HG03571 (cell line): ENCODE measurements at regions not wholly inside any gene's neighbourhood (a gene's known extent, or its start where the extent isn't known, plus 50 kb on each side); places are given as distances from the start of the nearest gene placed in this dataset.
A peak's percentile ranks its signal among the peaks of the same experiment; 100 is the strongest.
"Not testable (repeated sequence)": the region's sequence is repeated elsewhere in the genome, so short reads cannot be mapped to it uniquely, and the experiment has no call there.

Experiments
- ATAC-seq: cut with Tn5 transposase; IDR thresholded peaks from one replicate; pipeline ENCODE4 v1.9.1; 2021; ENCODE audit not compliant: unreplicated experiment

DNA sequence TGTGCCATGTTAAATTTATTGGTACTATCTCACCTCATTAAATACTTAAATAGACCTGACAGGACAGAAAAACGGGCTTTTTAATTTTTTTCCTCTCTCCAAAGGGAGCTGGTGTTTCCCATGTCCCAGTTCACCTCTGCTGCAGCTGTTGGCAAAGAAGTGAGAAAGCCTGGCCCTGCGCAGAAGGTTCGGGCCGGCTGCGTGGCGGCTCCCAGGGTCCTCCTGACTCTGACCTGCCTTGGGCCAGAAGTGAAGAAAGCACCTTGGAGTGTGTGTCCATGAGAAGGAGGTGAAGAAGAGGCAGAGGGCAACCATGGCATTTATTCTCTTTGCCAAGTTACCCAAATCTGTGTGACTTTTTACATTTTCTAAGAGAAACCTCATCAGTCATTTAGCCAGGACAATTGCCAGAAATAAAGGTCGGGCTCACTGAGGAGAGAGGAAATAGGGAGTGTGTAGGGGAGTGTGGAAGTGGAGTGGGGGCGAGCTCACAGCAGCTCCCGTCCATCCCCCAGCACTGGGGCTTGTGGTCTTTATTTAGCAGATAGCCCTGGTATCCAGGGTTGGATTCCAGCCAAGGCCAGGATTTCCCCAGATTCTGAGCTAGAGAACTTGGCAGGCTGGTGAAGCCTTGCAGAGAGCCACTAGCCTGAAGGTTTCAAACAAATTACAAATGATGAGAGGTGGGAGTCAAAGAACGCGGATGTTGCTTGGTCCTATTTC, 102.4 kb upstream of the CADM1 start:
- ATAC-seq: no peak

DNA sequence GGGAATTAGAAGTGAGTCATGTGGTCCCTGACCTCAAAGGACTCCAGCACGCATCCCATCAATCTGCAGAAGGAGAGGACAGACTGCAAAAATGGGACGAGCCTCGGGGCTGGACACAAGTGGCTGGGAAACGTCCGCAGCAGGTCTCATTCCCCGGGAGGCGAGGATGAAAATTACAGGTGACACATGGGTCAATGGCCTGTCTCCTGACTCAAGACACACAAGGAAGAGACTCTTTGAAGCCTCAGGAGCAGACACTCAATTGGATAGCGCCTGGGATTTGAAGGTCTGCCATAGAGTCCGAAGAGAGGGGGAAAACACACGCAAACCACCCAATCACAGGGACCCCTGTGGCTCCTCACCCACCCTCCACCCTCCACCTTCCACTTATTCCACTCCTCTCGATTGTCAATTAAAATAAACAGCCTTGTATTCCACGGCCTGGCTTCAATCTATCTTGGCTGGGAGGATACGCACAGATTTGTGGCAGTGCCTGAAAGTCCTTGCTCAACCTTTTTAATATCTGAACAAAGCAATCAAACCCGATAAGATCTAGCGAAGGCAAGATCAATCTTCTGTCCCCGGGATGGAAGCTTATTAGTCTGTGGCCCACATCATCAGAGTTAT, 101.8 kb upstream of the CADM1 start:
- ATAC-seq: no peak

DNA sequence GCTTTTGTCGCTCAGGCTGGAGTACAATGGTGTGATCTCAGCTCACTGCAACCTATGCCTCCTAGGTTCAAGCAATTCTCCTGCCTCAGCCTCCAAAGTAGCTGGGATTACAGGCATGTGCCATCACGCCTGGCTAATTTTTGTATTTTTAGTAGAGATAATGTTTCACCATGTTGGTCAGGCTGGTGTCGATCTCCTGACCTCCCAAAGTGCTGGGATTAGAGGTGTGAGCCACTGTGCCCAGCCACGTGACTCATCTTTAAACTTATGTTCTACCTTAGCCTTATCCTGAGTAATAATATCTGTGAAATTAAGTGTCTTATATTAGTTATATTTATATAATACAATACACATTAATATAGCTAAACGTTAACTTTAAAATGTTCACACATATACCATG, 101.2 kb upstream of the CADM1 start:
- ATAC-seq: not testable (repeated sequence)

DNA sequence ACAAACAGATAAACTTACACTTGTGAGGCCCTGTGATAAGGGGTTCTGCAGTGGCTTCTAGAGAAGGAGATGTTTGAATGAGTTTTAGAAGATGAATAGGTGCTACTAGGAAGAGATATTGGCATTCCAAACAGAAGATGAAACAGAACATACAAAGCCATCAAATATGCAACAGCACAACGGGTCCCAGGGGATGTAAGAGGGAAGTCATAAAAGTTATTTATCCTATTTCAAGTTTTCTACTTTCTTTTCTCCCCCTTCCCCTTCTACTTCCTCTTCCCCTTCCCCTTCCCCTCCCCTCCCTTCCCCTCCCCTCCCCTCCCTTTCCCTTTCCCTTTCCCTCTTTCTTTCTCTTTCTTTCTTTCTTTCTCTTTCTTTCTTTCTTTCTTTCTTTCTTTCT, 94.9 kb upstream of the CADM1 start:
- no peak for ATAC-seq

DNA sequence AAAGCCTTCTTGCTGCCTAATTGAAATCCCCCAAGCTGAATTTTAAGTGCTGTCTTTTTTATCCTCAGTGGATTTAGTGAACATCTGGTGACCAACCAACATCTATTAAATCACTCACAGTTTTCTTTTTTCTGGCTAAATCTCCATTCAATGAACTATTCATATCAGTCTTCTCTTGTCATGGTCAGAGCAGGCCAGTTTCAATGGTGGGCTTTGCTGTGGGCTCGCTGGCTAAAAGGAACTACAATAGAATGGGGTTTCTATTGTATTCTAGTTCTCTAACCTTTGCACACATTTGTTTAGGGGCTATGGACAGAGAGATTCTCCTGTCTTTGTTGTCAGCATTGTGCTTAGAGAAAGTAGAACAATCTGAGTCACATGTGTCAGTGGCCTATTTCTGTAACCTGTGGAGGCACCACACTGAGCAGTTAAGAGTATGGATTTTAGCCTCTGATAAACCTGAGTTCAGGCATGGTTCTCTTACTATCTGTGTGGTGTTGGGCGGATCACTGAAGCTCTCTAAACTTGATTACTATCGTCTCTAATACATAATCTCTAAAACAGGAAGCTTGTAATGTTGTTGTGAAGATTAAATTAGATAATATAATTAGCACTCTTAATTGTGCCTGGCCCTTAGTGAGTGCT, 94.2 kb upstream of the CADM1 start:
- no peak for ATAC-seq

DNA sequence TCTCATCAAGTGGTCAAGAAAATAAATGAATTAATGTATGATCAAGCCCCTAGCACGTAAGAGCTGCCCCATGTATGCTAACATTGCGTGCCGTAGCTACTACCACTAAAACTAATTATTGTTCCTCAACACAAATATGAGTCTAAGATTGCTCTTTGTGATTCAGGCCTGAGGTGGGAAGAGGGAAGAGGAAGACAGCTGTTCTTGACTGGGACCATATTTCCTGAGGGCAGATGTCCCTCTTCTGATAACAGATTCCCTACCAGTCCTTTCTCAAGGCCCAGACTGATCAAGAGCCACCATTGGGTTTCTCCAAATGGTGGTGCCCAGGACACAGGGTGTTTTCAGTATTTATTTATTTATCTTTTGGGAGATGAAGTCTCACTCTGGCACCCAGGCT, 87.2 kb upstream of the CADM1 start:
- ATAC-seq: no peak

DNA sequence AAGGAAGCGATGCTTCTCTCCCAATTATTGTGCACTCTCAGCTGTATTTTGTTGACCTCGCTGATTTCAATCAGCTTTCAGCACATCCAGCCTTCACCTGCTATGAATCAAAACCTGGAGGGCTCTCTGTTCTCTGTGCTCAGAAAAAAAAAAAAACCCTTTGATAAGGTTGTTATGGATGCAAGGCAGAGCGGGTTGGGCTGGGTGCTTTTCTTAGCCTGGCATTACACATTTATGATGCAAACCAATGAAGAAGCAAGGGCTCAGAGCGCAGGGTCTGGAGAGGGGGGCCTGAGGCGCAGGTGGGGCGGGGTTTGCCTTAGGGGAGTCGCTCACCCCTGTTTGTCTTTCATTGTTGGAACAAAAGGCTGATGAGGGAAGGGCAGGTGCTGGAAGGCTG, 86.0 kb upstream of the CADM1 start:
- ATAC-seq: no peak

DNA sequence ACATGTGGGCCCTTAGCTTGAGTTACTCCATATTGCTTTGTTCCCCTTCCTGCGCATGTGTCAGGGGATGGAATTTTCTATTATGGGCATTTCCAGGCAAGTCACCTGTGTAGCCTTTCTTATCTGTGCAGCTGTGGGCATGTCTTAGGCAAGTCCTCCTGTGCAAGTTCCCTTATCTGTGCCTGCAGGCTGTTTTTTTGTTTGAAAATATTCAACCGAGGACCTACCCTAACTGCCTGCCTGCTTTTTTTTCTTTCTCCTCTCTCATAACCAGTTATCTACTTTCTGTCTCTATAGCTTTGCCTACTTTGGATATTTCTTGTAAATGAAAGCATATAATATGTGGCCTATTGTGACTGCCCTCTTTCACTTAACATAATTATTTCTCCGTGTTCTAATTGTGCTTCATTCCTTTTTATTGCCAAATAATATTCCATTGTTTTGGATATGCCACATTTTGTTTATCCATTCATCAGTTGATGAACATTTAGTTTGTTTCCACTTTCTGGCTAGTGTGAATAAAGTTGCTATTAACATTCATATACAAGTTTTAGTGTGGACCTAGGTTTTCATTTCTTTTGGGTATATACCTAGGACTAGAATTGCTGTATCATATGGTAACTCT, 83.6 kb upstream of the CADM1 start:
- no peak for ATAC-seq

DNA sequence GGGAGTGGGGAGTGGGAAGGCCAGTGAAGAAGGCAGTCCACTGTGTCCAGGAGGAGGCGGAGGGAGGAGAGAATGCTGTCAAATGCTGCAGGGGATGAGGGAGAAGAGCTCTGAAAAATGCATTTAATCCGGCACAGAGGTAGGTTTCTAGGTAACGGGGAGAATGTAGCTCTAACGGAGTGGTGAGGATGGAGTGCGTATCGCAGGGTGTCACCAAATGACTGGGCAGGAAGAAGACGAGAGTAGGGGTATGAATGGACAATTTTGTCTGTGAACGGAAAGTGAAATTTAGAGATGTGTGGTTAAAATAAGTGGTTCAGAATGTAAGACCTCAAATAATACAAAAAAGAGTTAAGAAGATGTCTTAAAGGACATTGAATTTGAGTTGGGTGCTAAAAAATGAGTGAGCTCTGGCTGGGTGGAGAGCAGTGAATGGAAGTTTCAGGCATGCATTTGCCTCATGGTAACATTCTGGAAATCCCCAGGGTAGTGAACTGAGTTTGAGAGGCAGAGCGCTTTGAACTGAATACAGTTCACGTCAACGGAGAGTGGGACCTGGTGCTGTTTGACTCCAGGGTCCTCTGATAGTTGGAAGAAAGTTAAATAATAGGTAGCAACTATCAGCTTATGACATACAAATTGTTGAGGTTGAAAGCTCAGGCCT, 81.3 kb upstream of the CADM1 start:
- peak; percentile 93 for ATAC-seq

DNA sequence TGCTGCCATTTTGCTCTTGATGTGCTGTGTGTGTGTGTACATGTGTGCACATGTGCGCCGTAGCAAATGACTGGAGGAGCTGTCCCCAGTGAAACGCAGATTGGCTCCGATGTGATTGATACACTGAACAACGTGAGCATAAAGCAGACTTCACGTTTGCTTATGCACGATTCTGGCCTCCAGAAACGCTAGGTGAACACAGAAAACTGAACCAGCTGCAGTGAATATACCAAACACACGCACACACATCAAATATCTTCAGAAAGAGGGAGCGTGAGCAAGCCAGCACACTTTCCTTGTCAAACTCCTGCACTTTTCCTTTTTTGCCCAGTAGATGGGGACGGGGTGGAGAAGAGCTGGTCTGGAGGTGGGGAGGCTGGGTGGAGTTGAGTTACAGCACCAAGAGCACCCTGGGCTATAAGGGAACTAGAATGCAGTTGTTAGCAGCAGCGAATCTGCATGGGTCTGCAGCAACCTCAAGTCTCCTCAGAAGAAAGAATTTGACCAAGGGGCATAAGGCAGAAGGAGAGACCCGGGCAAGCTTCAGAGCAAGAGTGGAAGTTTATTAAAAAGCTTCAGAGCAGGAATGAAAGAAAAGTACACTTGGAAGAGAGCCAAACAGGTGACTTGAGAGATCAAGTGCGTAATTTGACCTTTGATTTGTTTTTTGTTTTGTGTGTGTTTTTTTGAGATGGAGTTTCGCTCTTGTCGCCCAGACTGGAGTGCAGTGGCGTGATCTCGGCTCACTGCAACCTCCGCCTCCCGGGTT, 77.8 kb upstream of the CADM1 start:
- no peak for ATAC-seq

DNA sequence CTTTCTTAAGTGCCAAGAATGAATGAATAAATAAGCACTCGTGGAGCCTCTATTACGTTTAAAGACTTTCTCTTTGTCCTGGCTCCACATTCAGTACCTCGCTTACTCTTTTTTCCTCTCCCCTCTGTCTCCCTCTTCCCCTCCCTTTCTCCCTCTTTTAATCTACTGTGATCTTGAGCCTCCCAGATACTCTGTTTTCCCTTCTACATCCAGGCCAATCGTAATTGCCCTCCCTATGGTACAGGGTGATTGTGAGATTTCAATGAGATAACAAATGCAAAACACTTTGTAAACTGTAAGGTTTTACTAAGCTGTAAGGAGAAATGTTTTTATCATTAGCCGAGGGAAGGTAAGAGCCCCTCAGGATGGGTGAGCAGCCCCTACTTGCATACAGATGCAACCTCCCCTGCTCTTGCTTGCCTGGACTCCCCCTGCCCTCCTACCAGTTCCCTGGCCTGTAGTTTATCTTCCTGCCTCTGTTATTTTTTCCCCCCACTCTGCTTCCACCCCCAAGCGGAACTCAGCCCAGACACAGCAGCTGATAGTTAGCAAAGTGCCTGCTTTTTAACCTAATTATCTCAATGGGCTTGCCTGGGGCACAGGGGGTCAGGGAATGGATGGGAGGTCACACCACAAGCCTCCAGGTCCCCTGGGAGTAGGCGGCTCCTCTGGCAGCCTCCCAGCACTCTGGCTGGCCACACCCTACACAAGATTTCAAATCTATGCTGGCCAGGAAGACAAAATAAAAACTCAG, 76.9 kb upstream of the CADM1 start:
- no peak for ATAC-seq

DNA sequence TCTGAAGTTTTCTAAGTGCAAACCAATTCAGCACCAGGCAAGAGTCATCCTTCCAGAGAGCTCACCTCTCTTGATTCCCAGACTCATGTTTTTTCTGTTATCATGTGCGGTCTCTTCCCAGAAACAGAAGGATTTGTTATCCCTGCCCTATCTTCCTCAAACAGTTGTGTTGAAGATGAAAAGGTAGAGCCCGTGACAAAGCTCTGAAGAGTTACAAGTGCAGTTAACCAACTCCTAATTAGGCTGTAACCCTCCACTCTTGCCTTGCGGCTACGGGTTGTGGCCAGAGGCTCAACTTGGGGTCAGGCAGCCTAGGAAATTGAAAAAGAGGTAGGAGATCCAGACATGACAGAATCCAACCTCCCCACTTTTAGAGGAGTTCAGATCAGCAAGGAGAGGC, 76.2 kb upstream of the CADM1 start:
- no peak for ATAC-seq

DNA sequence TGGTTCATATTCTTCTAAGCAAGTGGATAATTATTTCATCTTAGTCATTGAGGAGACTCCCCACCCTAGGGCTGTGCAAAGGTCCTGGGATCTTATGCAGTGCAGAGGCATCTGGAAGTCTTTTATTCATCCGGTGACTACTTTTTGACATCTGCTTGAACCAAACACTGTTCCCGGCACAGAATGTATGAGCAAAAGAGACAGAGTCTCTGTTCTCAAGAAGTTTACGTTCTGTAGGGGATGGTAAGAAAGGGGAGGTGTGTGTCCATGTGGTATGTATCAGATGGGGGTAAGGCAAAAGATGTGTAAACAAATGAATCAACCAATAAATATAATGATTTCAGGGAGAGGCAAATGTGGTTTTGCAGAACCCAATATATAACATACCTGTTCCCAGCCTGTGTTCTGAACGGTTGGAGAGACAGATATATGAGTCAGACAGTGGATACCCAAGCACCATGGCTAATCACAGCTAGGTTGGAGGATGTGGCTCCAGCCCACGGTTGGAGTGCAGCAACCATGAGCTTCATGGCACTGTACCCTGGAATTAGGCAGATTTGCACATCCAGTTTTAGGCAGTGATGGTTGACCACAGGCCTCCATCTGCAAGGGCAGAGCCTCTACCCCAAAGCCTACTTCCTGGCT, 75.1 kb upstream of the CADM1 start:
- no peak for ATAC-seq

DNA sequence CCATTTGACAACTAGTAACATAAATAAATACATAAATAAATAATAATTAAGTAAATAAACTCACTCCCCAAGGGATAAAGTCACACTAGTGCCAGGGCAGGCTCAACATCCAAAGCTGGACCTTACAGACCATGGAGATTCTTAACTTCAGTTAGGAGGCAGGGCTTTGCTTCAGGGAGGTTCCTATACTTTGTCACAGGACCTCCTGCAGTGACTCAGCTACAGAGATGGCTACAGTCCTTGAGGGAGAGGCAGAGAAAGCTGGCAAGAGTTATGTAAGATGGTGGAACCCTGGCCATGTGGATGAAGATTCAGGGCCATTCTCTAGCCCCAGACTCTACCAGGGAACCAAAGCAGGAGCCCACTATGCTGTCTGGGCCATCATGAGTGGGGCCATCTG, 74.1 kb upstream of the CADM1 start:
- no peak for ATAC-seq

DNA sequence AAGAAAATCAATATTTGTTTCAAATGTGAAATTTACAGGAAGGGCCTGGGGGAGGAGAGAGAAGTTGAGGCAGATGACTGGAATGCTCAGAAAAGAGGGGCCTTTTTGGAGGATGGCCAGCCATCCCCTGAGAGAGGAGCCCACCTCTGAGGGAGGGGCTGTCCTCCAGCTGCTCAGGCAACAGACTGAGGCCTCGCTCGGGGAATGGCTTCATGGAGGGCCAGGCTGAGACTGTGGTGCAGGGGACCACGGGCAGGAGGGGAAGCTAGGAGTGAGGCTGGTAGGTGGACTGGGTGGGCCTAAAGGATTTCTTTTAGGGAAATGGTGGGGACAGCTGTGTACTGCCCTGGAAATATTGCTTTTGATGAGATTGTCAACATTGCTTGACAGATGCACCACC, 73.5 kb upstream of the CADM1 start:
- no peak for ATAC-seq

DNA sequence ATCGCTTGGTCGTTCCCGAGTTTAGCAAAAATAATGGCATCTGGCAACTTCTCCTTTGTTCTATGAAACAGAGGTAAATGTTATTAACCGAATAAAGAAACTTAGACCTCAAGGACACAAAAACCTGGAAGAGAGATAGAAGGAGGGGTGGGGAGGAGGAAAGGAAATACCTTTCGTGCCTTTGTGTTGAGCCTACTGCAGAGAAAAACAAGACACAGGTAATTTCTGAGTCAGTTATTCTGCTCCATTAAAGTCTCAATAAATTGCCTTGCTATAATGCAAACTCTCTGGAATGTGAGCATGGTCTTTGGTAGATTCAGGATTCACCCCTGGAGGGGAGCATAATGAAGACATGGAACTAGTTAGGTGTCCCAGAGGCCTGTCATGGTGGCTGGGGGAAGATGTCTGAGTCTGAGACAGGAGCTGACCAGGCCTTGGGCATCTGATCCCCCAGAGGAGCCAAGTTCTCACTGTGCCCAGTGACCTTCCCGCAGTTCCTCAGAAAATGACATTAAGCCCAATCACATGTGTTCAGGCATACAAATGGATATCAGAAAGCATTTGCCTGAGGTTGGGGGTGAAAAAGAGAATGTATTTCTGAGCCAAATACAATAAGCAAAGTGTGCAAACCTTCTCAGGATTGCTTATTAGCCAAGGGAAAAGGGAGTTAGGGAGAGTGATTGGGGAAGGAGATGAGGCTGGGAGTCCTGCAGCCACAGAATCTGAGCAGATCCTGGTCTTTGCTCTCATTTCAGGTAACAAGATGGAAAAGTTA, 72.6 kb upstream of the CADM1 start:
- no peak for ATAC-seq

DNA sequence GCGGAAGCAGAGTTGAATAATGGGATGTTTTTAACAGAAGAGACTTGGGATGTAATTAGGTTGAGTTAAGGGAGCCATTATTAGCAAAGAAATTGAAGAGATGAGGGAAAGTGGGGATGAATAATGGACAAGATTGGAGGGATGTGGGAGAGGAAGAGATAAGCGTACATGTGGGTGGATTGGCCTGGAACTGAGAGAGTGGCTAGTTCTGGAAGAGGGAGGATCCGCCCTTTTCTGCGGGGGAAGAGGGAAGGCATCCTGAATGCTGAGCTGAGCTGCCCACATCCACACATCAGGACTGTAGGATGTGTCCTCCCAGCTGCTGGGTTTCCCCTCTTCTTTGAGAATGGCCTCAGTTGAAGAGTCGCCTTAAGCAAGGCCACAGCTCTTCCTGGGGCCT, 68.3 kb upstream of the CADM1 start:
- ATAC-seq: no peak

DNA sequence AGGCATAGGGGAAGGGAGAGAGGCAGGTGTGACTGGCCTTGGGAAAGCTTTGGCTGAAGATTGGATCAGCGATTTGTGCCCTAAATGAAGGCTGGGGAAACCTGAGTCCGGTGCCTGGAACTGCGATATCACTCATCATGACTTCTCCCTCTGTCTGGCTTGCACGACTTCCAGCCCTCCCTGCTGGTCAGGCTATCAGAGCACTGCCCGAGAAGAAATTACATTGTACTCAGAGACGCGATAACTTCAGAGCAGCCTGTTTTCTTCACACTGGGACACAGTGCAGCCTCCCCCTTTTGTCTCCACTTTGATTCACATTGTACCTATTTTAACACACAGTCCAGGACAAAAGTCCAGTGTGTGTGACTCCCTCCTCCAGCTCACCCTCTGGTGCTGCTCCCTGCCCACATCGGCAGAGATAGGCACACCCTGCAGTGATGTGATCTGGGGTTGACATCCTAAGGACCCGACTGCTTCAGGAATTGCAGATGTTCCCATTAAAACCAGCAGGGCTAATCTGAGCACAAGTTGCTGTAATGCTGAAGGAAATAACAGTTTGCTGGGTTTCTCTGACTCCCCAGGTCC, 62.1 kb upstream of the CADM1 start:
- ATAC-seq: no peak
